GM12878 (cell line): ENCODE measurements at regions not wholly inside any gene's neighbourhood (a gene's known extent, or its start where the extent isn't known, plus 50 kb on each side); places are given as distances from the start of the nearest gene placed in this dataset.

Experiments
- ATAC-seq: fragments of 200-7000 bp; cut with Tn5 transposase; 3 replicates; pipeline ENCODE4 v1.9.1; 2020; ENCODE audit warnings: mild to moderate bottlenecking, moderate library complexity
- BruUV-seq: library from RNA; stranded (reverse); fragments of 400-500 nt; replicated peaks from 2 replicates; lab custom pipeline; 2021; lab: Mats Ljungman, UMichigan
- CTCF ChIA-PET: fragments of 300-600 bp; sonication (Branson Sonifier 250); formaldehyde crosslinking; extraction: SDS; loops from one replicate; lab custom pipeline; 2021; ENCODE audit warnings: inconsistent platforms; lab: Yijun Ruan, JAX
- POLR2A ChIA-PET: fragments of 350-600 bp; formaldehyde crosslinking; extraction: SDS; loops from one replicate; lab custom pipeline; 2021; ENCODE audit warnings: inconsistent platforms; lab: Charles Lee
- RAD21 ChIA-PET: fragments of 300-600 bp; sonication (Branson Sonifier 250); formaldehyde crosslinking; loops from one replicate; lab custom pipeline; 2023; ENCODE audit warnings: antibody characterized with exemption; ENCODE audit not compliant: unreplicated experiment; lab: Charles Lee
- SMC1A ChIA-PET: fragments of 300-600 bp; sonication (Branson Sonifier 250); formaldehyde crosslinking; loops from one replicate; lab custom pipeline; 2023; ENCODE audit not compliant: unreplicated experiment, uncharacterized antibody; lab: Charles Lee
- DNase-seq: peaks from one replicate; pipeline ENCODE4 v3.0.0-alpha.2; 2011; ENCODE audit warnings: low read depth, low spot score
- FAIRE-seq: peaks from 3 replicates; lab custom pipeline; 2011; peaks lifted over from hg19 to GRCh38; lab: Jason Lieb, UNC
- H2AFZ ChIP-seq: 2 replicates; pipeline ENCODE4 v1.6.0; 2011; ENCODE audit warnings: low read depth, low read length, control low read depth; ENCODE audit not compliant: control insufficient read depth
- H3K27ac ChIP-seq: 2 replicates; pipeline ENCODE4 v1.5.1; 2011; ENCODE audit warnings: control low read depth; ENCODE audit not compliant: control insufficient read depth, insufficient read depth
- H3K27me3 ChIP-seq, 2 experiments: replicated peaks in 1 of 2; 2 replicates each; pipeline versions ENCODE4 v1.6.0 to v1.6.1; 2011; ENCODE audit warnings: low read length in 1 of 2; ENCODE audit not compliant: control insufficient read depth in 2 of 2, insufficient read depth in 2 of 2
- H3K36me3 ChIP-seq, 2 experiments: 2 replicates each; pipeline ENCODE4 v1.5.1; 2011; ENCODE audit warnings: low read length in 1 of 2; ENCODE audit not compliant: control insufficient read depth in 2 of 2, insufficient read depth in 2 of 2
- H3K4me1 ChIP-seq: 2 replicates; pipeline ENCODE4 v1.6.1; 2011; ENCODE audit warnings: mild to moderate bottlenecking, low read length, moderate library complexity, mixed read lengths; ENCODE audit not compliant: control insufficient read depth, insufficient read depth
- H3K4me2 ChIP-seq: 2 replicates; pipeline ENCODE4 v1.6.0; 2011; ENCODE audit warnings: control low read depth; ENCODE audit not compliant: control insufficient read depth, insufficient read depth
- H3K4me3 ChIP-seq: fragments of 200-600 bp; sonication (generic); 2 replicates; pipeline ENCODE4 v1.5.1; 2016
- H3K79me2 ChIP-seq: 2 replicates; pipeline ENCODE4 v1.6.0; 2011; ENCODE audit warnings: low read length; ENCODE audit not compliant: control insufficient read depth, insufficient read depth
- H3K9ac ChIP-seq: 2 replicates; pipeline ENCODE4 v1.8.0; 2011; ENCODE audit warnings: low read length, control low read depth, mixed read lengths; ENCODE audit not compliant: control insufficient read depth, insufficient read depth
- H3K9me3 ChIP-seq: replicated peaks from 3 replicates; pipeline ENCODE4 v1.5.1; 2011; ENCODE audit warnings: mild to moderate bottlenecking, low read length; ENCODE audit not compliant: control insufficient read depth, insufficient read depth
- H4K20me1 ChIP-seq: 2 replicates; pipeline ENCODE4 v1.6.0; 2011; ENCODE audit not compliant: control insufficient read depth, insufficient read depth
- CBFB ChIP-seq: IDR thresholded peaks from 2 replicates; pipeline ENCODE4 v1.6.1; 2016; ENCODE audit warnings: antibody characterized with exemption, low read depth
- CBX3 ChIP-seq: fragments of 200-600 bp; sonication (generic); IDR thresholded peaks from 2 replicates; pipeline ENCODE4 v1.6.1; 2016; ENCODE audit warnings: low read depth, borderline replicate concordance
- CBX5 ChIP-seq: sonication (generic); IDR thresholded peaks from 2 replicates; pipeline ENCODE4 v1.6.1; 2016; ENCODE audit warnings: low read depth, moderate library complexity, mild to moderate bottlenecking, inconsistent platforms
- HCFC1 ChIP-seq: fragments of 150-350 bp; IDR thresholded peaks from 2 replicates; pipeline ENCODE4 v1.6.1; 2014; ENCODE audit warnings: low read length
- HDGF ChIP-seq: fragments of 450-650 bp; IDR thresholded peaks from 2 replicates; pipeline ENCODE4 v1.6.1; 2016; ENCODE audit warnings: antibody characterized with exemption
- KAT2A ChIP-seq: conservative IDR thresholded peaks from 2 replicates; pipeline ENCODE4 v1.6.1; 2011; ENCODE audit warnings: low read depth, low read length; ENCODE audit not compliant: control insufficient read depth
- NFXL1 ChIP-seq: fragments of 450-650 bp; IDR thresholded peaks from 2 replicates; pipeline ENCODE4 v1.6.1; 2017; ENCODE audit warnings: antibody characterized with exemption, mild to moderate bottlenecking, borderline replicate concordance
- POU2F2 ChIP-seq: IDR thresholded peaks from 3 replicates; pipeline ENCODE4 v1.6.1; 2011; ENCODE audit warnings: low read depth, mild to moderate bottlenecking, low read length, borderline replicate concordance
- RBBP5 ChIP-seq: fragments of 200-600 bp; sonication (generic); conservative IDR thresholded peaks from 2 replicates; pipeline ENCODE4 v1.6.1; 2016
- ZBTB11 ChIP-seq: fragments of 450-650 bp; formaldehyde crosslinking; IDR thresholded peaks from 2 replicates; pipeline ENCODE4 v1.5.0; 2022; ENCODE audit warnings: mild to moderate bottlenecking, missing genetic modification characterization
- ZNF207 ChIP-seq: fragments of 450-650 bp; IDR thresholded peaks from 2 replicates; pipeline ENCODE4 v1.6.1; 2014; ENCODE audit warnings: antibody characterized with exemption, mild to moderate bottlenecking, borderline replicate concordance
- WGBS: methylation state at CpG from one replicate; pipeline ENCODE4 v1.1.6; 2016; ENCODE audit warnings: low lambda C conversion rate; ENCODE audit not compliant: insufficient replicate concordance, insufficient coverage; ENCODE audit errors: missing lambda C conversion rate; 5-methylcytosine and 5-hydroxymethylcytosine counted together
- in situ Hi-C: fragments of 300-500 bp; cut with MboI; formaldehyde crosslinking; loops from 9 replicates; pipeline ENCODE4 v1.14.3; 2018; ENCODE audit warnings: mixed read lengths
- intact Hi-C: fragments of 100-400 bp; cut with micrococcal nuclease; formaldehyde crosslinking; loops from one replicate; pipeline ENCODE4 v1.14.2; 2022; ENCODE audit not compliant: unreplicated experiment
- TF ChIP-seq, protein P1 (sequence below): IDR thresholded peaks from 2 replicates; pipeline ENCODE4 v1.6.1; 2012; ENCODE audit warnings: improper control_type of control experiment, low read depth, low read length; ENCODE audit not compliant: insufficient replicate concordance
- TF ChIP-seq, protein P2 (sequence below): fragments of 450-650 bp; IDR thresholded peaks from 2 replicates; pipeline ENCODE4 v1.6.1; 2017; ENCODE audit warnings: low read depth, mild to moderate bottlenecking, moderate library complexity
- TF ChIP-seq, protein P3 (sequence below): fragments of 450-650 bp; IDR thresholded peaks from 2 replicates; pipeline ENCODE4 v1.6.1; 2017; ENCODE audit warnings: borderline replicate concordance

- Histone ChIP-seq H3K9ac (no peak overlapping the region), H3K79me2 (no peaks in the 10 kb centered on the region), H4K20me1 (no peaks in the 10 kb centered on the region), H2AFZ (no peak overlapping the region), H3K4me3 (no peak overlapping the region), H3K36me3 (no peaks in the 10 kb centered on the region), H3K4me1 (no peaks in the 10 kb centered on the region), H3K4me2 (no peak overlapping the region), H3K9me3 (no peaks in the 10 kb centered on the region), H3K27ac (no peak overlapping the region), H3K27me3 (no peaks in the 10 kb centered on the region)
- ChIA-PET POLR2A (no interaction called here), CTCF (interaction anchor here (1.8 kb wide), 1 partner anchor 13 kb away, joined by 4 read pairs; no protein-coding TSS in a partner anchor), RAD21 (no interaction called here), SMC1A (interaction anchor here (1.0 to 1.4 kb wide), 2 partner anchors 10 to 18 kb away, joined by 3 to 4 read pairs; no protein-coding TSS in a partner anchor)
- FAIRE-seq (no peak), ATAC-seq (no peak), DNase-seq (no peak)
- no TSS peak for BruUV-seq
- 67% methylated on average over 3 of the region's 3 CpGs for WGBS
- intact Hi-C loops, result no loop called here
- in situ Hi-C loops, result no loop called here
- TF ChIP-seq, protein P1, sequence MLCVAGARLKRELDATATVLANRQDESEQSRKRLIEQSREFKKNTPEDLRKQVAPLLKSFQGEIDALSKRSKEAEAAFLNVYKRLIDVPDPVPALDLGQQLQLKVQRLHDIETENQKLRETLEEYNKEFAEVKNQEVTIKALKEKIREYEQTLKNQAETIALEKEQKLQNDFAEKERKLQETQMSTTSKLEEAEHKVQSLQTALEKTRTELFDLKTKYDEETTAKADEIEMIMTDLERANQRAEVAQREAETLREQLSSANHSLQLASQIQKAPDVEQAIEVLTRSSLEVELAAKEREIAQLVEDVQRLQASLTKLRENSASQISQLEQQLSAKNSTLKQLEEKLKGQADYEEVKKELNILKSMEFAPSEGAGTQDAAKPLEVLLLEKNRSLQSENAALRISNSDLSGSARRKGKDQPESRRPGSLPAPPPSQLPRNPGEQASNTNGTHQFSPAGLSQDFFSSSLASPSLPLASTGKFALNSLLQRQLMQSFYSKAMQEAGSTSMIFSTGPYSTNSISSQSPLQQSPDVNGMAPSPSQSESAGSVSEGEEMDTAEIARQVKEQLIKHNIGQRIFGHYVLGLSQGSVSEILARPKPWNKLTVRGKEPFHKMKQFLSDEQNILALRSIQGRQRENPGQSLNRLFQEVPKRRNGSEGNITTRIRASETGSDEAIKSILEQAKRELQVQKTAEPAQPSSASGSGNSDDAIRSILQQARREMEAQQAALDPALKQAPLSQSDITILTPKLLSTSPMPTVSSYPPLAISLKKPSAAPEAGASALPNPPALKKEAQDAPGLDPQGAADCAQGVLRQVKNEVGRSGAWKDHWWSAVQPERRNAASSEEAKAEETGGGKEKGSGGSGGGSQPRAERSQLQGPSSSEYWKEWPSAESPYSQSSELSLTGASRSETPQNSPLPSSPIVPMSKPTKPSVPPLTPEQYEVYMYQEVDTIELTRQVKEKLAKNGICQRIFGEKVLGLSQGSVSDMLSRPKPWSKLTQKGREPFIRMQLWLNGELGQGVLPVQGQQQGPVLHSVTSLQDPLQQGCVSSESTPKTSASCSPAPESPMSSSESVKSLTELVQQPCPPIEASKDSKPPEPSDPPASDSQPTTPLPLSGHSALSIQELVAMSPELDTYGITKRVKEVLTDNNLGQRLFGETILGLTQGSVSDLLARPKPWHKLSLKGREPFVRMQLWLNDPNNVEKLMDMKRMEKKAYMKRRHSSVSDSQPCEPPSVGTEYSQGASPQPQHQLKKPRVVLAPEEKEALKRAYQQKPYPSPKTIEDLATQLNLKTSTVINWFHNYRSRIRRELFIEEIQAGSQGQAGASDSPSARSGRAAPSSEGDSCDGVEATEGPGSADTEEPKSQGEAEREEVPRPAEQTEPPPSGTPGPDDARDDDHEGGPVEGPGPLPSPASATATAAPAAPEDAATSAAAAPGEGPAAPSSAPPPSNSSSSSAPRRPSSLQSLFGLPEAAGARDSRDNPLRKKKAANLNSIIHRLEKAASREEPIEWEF, result no peak
- TF ChIP-seq CBX3, result no peak
- TF ChIP-seq RBBP5, result no peak
- TF ChIP-seq POU2F2, result no peak
- TF ChIP-seq KAT2A, result no peak
- no peak for TF ChIP-seq NFXL1
- TF ChIP-seq CBFB, result no peak
- TF ChIP-seq, protein P2, sequence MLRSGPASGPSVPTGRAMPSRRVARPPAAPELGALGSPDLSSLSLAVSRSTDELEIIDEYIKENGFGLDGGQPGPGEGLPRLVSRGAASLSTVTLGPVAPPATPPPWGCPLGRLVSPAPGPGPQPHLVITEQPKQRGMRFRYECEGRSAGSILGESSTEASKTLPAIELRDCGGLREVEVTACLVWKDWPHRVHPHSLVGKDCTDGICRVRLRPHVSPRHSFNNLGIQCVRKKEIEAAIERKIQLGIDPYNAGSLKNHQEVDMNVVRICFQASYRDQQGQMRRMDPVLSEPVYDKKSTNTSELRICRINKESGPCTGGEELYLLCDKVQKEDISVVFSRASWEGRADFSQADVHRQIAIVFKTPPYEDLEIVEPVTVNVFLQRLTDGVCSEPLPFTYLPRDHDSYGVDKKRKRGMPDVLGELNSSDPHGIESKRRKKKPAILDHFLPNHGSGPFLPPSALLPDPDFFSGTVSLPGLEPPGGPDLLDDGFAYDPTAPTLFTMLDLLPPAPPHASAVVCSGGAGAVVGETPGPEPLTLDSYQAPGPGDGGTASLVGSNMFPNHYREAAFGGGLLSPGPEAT, result no peak
- TF ChIP-seq HDGF, result no peak
- TF ChIP-seq, protein P3, sequence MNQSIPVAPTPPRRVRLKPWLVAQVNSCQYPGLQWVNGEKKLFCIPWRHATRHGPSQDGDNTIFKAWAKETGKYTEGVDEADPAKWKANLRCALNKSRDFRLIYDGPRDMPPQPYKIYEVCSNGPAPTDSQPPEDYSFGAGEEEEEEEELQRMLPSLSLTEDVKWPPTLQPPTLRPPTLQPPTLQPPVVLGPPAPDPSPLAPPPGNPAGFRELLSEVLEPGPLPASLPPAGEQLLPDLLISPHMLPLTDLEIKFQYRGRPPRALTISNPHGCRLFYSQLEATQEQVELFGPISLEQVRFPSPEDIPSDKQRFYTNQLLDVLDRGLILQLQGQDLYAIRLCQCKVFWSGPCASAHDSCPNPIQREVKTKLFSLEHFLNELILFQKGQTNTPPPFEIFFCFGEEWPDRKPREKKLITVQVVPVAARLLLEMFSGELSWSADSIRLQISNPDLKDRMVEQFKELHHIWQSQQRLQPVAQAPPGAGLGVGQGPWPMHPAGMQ, result no peak
- TF ChIP-seq HCFC1, result no peak
- no peak for TF ChIP-seq ZBTB11 (CRISPR knock-in tag)
- TF ChIP-seq CBX5, result no peak
- TF ChIP-seq ZNF207, result no peak
Measured at GRCh38 chrX:8253096-8253495, 82.0 kb upstream of the VCX2 start.
